ENCODE measurements at regions not wholly inside any gene's neighbourhood (a gene's known extent, or its start where the extent isn't known, plus 50 kb on each side); places are given as distances from the start of the nearest gene placed in this dataset.

- no peak overlapping the region for H3K27ac ChIP-seq (ENCODE audit: low read length)
- no peaks in the 10 kb centered on the region for H4K20me1 ChIP-seq (ENCODE audit: insufficient read depth, low read length)
These were observed 357.8 kb downstream of the SIPA1L2 start for GRCh38 chr1:232271991-232272589.

GRCh38 chr1:232271299-232271698, 358.6 kb downstream of the SIPA1L2 start:
- no peak overlapping the region for H3K9ac ChIP-seq (ENCODE audit: low read length)
- H3K36me3 ChIP-seq (replicated peaks; ENCODE audit: insufficient read depth, low read length): no peaks in the 10 kb centered on the region
- no peaks in the 10 kb centered on the region for H3K9me3 ChIP-seq (replicated peaks; ENCODE audit: insufficient read depth, low read length)
- H3F3A ChIP-seq (ENCODE audit: insufficient read depth, low read length): no peaks in the 10 kb centered on the region
- no peak overlapping the region for H3K27ac ChIP-seq (ENCODE audit: low read length)
- H3K4me1 ChIP-seq (ENCODE audit: low read length): no peaks in the 10 kb centered on the region
- no peak overlapping the region for H2AFZ ChIP-seq (ENCODE audit: low read length)
- H3K79me2 ChIP-seq (ENCODE audit: low read length): no peaks in the 10 kb centered on the region
- H3K4me3 ChIP-seq (ENCODE audit: low read length): no peak overlapping the region
- no peaks in the 10 kb centered on the region for H3K9me2 ChIP-seq (replicated peaks; ENCODE audit: insufficient read depth, low read length)
- H4K20me1 ChIP-seq (ENCODE audit: insufficient read depth, low read length): no peaks in the 10 kb centered on the region
- TF ChIP-seq CTCF (IDR thresholded peaks at IDR 0.05; ENCODE audit: low read length): no peak
- no peak for TF ChIP-seq EZH2 (optimal IDR thresholded peaks at IDR 0.05; ENCODE audit: low read depth, low read length)
- no peak for TF ChIP-seq EZH2phosphoT487 (IDR thresholded peaks at IDR 0.05; ENCODE audit: low read length)
- no peak for DNase-seq
- no peaks in the 10 kb centered on the region for H3K27me3 ChIP-seq (replicated peaks; ENCODE audit: insufficient read depth, low read length)
- no peak overlapping the region for H3K4me2 ChIP-seq (ENCODE audit: low read depth, low read length)

More at GRCh38 chr1:232271991-232272589, 357.8 kb downstream of the SIPA1L2 start:
- H3K79me2 ChIP-seq (ENCODE audit: low read length): no peaks in the 10 kb centered on the region
- no peaks in the 10 kb centered on the region for H3K9me2 ChIP-seq (replicated peaks; ENCODE audit: insufficient read depth, low read length)
- no peak overlapping the region for H3K9ac ChIP-seq (ENCODE audit: low read length)
- no peaks in the 10 kb centered on the region for H3K27me3 ChIP-seq (replicated peaks; ENCODE audit: insufficient read depth, low read length)
- no peak overlapping the region for H3K4me3 ChIP-seq (ENCODE audit: low read length)
- no peak overlapping the region for H3K4me2 ChIP-seq (ENCODE audit: low read depth, low read length)
- H3F3A ChIP-seq (ENCODE audit: insufficient read depth, low read length): no peaks in the 10 kb centered on the region
- H2AFZ ChIP-seq (ENCODE audit: low read length): no peak overlapping the region
- H3K36me3 ChIP-seq (replicated peaks; ENCODE audit: insufficient read depth, low read length): no peaks in the 10 kb centered on the region
- no peaks in the 10 kb centered on the region for H3K4me1 ChIP-seq (ENCODE audit: low read length)
- no peaks in the 10 kb centered on the region for H3K9me3 ChIP-seq (replicated peaks; ENCODE audit: insufficient read depth, low read length)
- no peak for TF ChIP-seq EZH2phosphoT487 (IDR thresholded peaks at IDR 0.05; ENCODE audit: low read length)
- TF ChIP-seq CTCF (IDR thresholded peaks at IDR 0.05; ENCODE audit: low read length): no peak
- TF ChIP-seq EZH2 (optimal IDR thresholded peaks at IDR 0.05; ENCODE audit: low read depth, low read length): no peak
- no peak for DNase-seq

- no peak overlapping the region for H2AFZ ChIP-seq (ENCODE audit: low read length)
- no peaks in the 10 kb centered on the region for H3K9me3 ChIP-seq (replicated peaks; ENCODE audit: insufficient read depth, low read length)
- H3K9ac ChIP-seq (ENCODE audit: low read length): no peak overlapping the region
- DNase-seq: no peak
- H3K4me1 ChIP-seq (ENCODE audit: low read length): no peaks in the 10 kb centered on the region
- no peak overlapping the region for H3K4me3 ChIP-seq (ENCODE audit: low read length)
- H3K9me2 ChIP-seq (replicated peaks; ENCODE audit: insufficient read depth, low read length): no peaks in the 10 kb centered on the region
- no peaks in the 10 kb centered on the region for H3K79me2 ChIP-seq (ENCODE audit: low read length)
- H3K27ac ChIP-seq (ENCODE audit: low read length): no peak overlapping the region
- H3F3A ChIP-seq (ENCODE audit: insufficient read depth, low read length): no peaks in the 10 kb centered on the region
- TF ChIP-seq EZH2 (optimal IDR thresholded peaks at IDR 0.05; ENCODE audit: low read depth, low read length) (no peak), EZH2phosphoT487 (IDR thresholded peaks at IDR 0.05; ENCODE audit: low read length) (no peak), CTCF (IDR thresholded peaks at IDR 0.05; ENCODE audit: low read length) (no peak)
- no peak overlapping the region for H3K4me2 ChIP-seq (ENCODE audit: low read depth, low read length)
- H3K27me3 ChIP-seq (replicated peaks; ENCODE audit: insufficient read depth, low read length): no peaks in the 10 kb centered on the region
- H4K20me1 ChIP-seq (ENCODE audit: insufficient read depth, low read length): no peaks in the 10 kb centered on the region
- H3K36me3 ChIP-seq (replicated peaks; ENCODE audit: insufficient read depth, low read length): no peaks in the 10 kb centered on the region
These were observed 359.9 kb downstream of the SIPA1L2 start for GRCh38 chr1:232269988-232270387.
